GF-D8 (cell line): ENCODE measurements at regions not wholly inside any gene's neighbourhood (a gene's known extent, or its start where the extent isn't known, plus 50 kb on each side); places are given as distances from the start of the nearest gene placed in this dataset.
"Not testable (repeated sequence)": the region's sequence is repeated elsewhere in the genome, so short reads cannot be mapped to it uniquely, and the experiment has no call there.

Experiments used
- DNase-seq: peaks from one replicate; lab custom pipeline; 2025; lab: John Stamatoyannopoulos, UW

- no peak for DNase-seq
Observed at GRCh38 chr3:16053794-16054193, 120.7 kb upstream of the GALNT15 start.

- no peak for DNase-seq
Observed at GRCh38 chr3:16055606-16056211, 118.8 kb upstream of the GALNT15 start.

- DNase-seq = no peak
Observed at GRCh38 chr3:16056217-16056616, 118.3 kb upstream of the GALNT15 start.

- no peak for DNase-seq
Observed at GRCh38 chr3:16058521-16058920, 116.0 kb upstream of the GALNT15 start.

GRCh38 chr3:16059081-16059537 is 115.4 kb upstream of the GALNT15 start:
- DNase-seq = no peak

GRCh38 chr3:16059711-16060357 is 114.6 kb upstream of the GALNT15 start:
- no peak for DNase-seq

- DNase-seq = no peak
Observed at GRCh38 chr3:16060358-16060852, 114.1 kb upstream of the GALNT15 start.

DNA sequence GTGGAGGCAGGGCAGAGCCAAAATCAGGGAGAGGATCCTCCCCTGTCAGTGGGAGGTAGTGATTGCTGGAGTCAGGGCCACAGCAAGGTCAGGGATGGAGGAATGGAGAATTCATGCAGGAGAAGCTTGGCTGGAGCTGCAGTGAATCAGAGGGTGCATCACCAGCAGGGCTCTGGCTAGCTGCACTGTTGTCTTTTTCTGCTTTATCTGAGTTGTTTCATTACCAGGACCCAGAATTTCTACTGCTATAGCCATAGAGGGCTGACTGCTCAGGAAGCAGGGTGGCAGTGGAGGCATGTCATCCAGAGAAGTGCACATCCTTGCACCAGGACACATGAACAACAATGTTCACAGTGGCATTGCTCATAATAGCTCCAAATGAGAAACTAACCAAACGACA is 113.5 kb upstream of the GALNT15 start:
- no peak for DNase-seq

DNA sequence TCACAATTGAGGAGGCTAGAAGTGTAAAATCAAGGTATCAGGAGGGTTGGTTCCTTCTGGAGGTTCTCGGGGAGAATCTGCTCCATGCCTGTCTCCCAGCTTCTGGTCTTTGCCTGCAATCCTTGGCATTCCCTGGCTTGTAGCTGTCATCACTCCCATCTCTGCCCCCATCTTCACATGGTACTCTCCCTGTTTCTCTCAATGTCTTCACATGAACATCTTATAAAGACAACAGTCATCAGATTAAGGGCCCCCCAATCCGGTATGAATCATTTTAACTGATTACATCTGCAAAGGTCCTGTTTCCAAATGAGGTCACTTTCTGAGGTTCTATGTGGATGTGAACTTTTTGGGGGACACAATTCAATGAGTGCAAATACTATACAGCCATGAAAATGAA is 113.0 kb upstream of the GALNT15 start:
- DNase-seq = no peak

- DNase-seq = no peak
Observed at GRCh38 chr3:16063603-16064002, 110.9 kb upstream of the GALNT15 start.

- no peak for DNase-seq
Observed at GRCh38 chr3:16064642-16065414, 109.7 kb upstream of the GALNT15 start.

DNA sequence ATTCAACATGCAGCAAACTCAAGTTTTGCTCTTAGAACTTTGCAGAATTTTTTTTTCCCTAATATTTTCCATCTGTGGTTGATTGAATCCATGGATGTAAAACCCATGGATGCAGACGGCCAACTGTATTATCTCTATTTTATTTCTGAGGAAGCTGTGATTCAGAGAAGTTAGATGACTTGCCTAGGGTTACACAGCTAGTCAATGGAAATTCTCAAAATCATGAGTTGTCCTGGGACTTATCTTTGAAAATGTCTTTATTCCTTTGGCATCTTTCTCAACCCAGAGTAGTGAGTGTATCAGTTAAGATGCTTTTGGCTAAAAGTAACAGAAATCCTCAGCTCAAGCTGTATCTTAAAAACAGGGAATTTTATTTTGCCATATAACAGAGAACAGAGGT is 107.9 kb upstream of the GALNT15 start:
- DNase-seq = no peak

DNA sequence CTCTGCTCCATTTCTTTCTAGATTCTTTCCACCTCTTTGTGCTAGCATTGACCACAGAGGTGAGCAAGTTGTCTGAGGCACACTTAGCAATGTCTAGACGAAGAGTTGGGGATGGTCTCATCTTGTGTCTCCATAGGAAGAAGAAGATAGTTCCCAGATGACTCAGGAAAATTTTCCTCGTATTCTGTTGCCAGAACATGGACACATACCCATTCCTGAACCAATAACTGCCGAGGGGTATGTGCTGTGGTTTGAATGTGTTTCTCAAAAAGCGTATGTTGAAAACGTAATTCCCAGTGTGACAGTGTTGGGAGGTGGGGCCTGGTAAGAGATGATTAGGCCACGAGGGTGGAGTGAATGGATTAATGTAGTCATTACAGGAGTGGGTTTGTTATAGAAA is 107.5 kb upstream of the GALNT15 start:
- DNase-seq = no peak

- no peak for DNase-seq
Observed at GRCh38 chr3:16067837-16068471, 106.5 kb upstream of the GALNT15 start.

GRCh38 chr3:16069149-16069922 is 105.1 kb upstream of the GALNT15 start:
- no peak for DNase-seq

- DNase-seq = no peak
Observed at GRCh38 chr3:16070707-16071106, 103.8 kb upstream of the GALNT15 start.

GRCh38 chr3:16071206-16071605 is 103.3 kb upstream of the GALNT15 start:
- DNase-seq = no peak

- DNase-seq = no peak
Observed at GRCh38 chr3:16072420-16073110, 101.9 kb upstream of the GALNT15 start.

GRCh38 chr3:16073203-16073602 is 101.3 kb upstream of the GALNT15 start:
- DNase-seq = no peak

DNA sequence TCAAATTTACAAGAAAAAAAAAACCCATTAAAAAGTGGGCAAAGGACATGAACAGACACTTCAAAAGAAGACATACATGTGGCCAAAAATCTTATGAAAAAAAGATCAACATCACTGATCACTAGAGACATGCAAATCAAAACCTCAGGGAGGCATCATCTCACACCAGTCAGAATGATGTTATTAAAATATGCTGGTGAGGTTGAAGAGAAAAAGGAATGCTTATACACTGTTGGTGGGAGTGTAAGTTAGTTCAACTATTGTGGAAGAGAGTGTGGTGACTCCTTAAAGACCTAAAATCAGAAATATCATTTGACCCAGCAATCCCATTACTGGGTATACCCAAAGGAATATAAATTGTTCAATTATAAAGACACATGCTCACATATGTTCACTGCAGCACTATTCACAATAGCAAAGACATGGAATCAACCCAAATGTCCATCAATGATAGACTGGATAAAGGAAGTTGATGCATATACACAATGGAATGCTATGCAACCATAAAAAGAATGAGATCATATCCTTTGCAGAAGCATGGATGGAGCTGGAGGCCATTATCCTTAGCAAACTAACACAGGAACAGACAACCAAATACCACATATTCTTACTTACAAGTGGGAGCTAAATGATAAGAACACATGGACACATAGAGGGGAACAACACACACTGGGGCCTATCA is 100.3 kb upstream of the GALNT15 start:
- DNase-seq = not testable (repeated sequence)

DNA sequence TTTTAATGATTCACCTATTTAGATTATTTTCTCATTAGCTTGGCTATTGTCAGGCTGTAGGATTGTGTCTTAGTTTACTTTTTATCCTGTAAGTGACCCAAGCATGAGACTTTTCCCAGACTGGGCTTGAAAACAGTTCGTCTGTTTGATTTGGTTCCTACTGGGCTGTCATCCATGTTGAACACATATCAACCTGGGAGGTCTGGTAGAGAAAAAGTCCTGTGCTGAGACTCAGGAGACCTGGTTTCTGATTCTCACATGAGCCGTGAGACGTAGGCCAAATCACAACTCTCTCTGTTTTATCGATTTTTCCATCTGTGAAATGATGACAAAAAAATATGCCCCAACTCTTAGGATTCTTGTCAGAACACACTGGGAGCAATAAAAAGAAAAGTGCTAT is 98.8 kb upstream of the GALNT15 start:
- DNase-seq = no peak
